Mucosa of stomach (tissue), 1 donor: ENCODE measurements at regions not wholly inside any gene's neighbourhood (a gene's known extent, or its start where the extent isn't known, plus 50 kb on each side); places are given as distances from the start of the nearest gene placed in this dataset.

ENCODE experiments used
- H3K27me3 ChIP-seq: one replicate; pipeline ENCODE4 v1.7.0; 2013; ENCODE audit warnings: mild to moderate bottlenecking, low read length; ENCODE audit not compliant: control insufficient read depth, insufficient read depth
- H3K36me3 ChIP-seq: one replicate; pipeline ENCODE4 v1.7.0; 2013; ENCODE audit warnings: low read length; ENCODE audit not compliant: control insufficient read depth, insufficient read depth
- H3K4me1 ChIP-seq: one replicate; pipeline ENCODE4 v1.7.0; 2013; ENCODE audit warnings: mild to moderate bottlenecking, low read length; ENCODE audit not compliant: control insufficient read depth, insufficient read depth
- H3K4me3 ChIP-seq: one replicate; pipeline ENCODE4 v1.7.0; 2013; ENCODE audit warnings: low read length
- H3K9ac ChIP-seq: one replicate; pipeline ENCODE4 v1.7.0; 2013; ENCODE audit warnings: mild to moderate bottlenecking, low read length, moderate library complexity
- H3K9me3 ChIP-seq: one replicate; pipeline ENCODE4 v1.7.0; 2013; ENCODE audit warnings: mild to moderate bottlenecking, low read length, moderate library complexity; ENCODE audit not compliant: control insufficient read depth
- donor health status: Pancreatic carcinoma.

- Histone ChIP-seq H3K9ac (no peak overlapping the region), H3K27me3 (peaks cover 4% of the 10 kb centered on the region), H3K9me3 (no peaks in the 10 kb centered on the region), H3K36me3 (no peaks in the 10 kb centered on the region), H3K4me3 (no peak overlapping the region), H3K4me1 (no peaks in the 10 kb centered on the region)
Measured at GRCh38 chr2:111219285-111219684, 98.6 kb downstream of the BCL2L11 start.

DNA sequence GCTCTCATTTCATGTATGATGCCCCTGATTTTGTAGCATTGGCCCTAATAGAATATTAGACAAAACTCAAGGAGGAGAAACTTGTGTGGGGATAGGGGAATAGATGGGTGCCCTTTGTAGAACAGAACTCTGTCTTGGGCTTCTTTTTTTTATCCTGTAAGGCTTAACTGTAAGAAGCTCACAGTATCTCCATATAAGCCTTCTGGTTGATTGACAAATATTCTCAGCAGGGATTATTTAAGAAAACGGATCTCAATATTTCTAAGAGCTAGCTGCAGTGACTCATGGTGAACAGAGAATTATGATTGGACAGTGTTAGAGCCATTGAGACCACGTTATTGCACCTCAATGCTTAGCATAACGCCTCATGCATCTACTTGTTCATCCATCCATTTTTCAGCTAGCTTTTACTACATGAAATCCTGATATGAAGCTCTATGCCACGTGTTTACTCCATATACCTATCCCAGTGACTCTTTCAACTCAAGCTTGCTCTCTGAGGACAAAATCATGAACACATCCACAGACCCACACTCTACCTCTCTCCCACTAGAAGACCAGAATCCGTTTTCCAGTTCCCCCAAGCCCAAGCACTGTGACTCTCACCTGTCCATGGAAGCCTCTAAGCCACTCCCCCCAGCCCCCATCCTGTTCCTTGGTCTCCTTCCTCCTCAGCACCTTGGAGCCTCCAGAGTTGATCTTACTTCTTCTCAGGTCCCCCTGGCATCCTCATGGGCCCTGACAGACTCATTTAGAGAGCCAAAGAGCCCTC, 99.2 kb downstream of the BCL2L11 start:
- H3K27me3 ChIP-seq: peaks cover 4% of the 10 kb centered on the region
- H3K4me3 ChIP-seq: no peak overlapping the region
- no peak overlapping the region for H3K9ac ChIP-seq
- H3K36me3 ChIP-seq: no peaks in the 10 kb centered on the region
- no peaks in the 10 kb centered on the region for H3K9me3 ChIP-seq
- H3K4me1 ChIP-seq: no peaks in the 10 kb centered on the region

- H3K27me3 ChIP-seq: peaks cover 4% of the 10 kb centered on the region
- no peaks in the 10 kb centered on the region for H3K9me3 ChIP-seq
- no peaks in the 10 kb centered on the region for H3K4me1 ChIP-seq
- H3K4me3 ChIP-seq: no peak overlapping the region
- H3K9ac ChIP-seq: no peak overlapping the region
- no peaks in the 10 kb centered on the region for H3K36me3 ChIP-seq
Measured at GRCh38 chr2:111220962-111221361, 100.2 kb downstream of the BCL2L11 start.

- Histone ChIP-seq H3K4me1 (no peaks in the 10 kb centered on the region), H3K9ac (no peak overlapping the region), H3K27me3 (peaks cover 8% of the 10 kb centered on the region), H3K4me3 (no peak overlapping the region), H3K9me3 (no peaks in the 10 kb centered on the region), H3K36me3 (no peaks in the 10 kb centered on the region)
Measured at GRCh38 chr2:111221701-111222100, 101.0 kb downstream of the BCL2L11 start.

DNA sequence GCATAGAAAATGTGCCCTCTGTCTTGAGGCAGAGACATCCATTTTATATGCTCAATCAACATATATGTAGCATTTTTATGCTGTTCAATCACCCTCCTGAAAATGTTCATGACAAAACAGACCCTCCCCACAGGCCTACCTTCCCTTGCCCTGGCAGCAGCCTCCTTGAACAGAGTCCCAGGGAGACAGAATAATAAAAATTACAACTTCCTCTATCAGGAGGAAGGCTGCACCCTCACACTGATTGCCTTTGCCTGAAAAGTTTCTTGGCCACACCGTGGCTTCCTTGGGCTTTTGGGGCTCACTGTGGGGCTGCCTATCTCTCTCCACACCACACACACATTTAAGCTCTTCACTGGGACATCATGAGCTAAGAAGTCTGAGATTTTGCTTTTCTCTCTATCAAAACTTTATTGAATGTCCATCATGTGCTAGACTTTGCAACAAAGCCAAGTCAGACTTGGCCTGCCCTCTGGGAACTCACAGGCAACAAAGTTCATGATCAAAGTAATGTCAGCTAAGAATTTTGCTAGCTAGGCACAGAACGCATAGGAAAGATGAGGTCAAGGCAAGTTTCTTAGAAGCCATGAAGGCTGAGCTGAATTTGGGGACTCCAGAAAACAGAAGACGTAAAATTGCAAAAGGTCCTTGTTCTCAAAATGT, 101.6 kb downstream of the BCL2L11 start:
- Histone ChIP-seq H3K27me3 (peaks cover 8% of the 10 kb centered on the region), H3K9me3 (no peaks in the 10 kb centered on the region), H3K9ac (no peak overlapping the region), H3K4me3 (no peak overlapping the region), H3K36me3 (no peaks in the 10 kb centered on the region), H3K4me1 (no peaks in the 10 kb centered on the region)

DNA sequence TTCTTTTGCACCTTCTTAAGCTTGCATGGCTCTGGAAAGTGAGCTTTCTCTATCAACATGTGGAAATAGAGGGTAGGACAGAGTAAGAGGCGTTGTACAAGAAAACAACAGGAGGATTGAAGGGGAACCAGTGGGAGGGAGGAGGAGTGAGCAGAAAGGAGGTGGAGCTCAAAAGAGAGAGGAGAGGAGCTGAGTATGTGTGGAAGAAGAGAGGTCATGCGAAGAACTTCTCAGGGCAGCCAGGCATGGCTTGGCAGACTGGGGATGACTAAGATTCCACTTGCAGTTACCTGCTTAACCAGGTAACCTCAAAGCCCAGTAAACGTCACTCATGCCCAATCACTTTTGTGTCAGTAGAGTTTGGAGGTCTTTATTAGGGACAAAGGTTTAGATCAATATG, 105.1 kb downstream of the BCL2L11 start:
- Histone ChIP-seq H3K9ac (no peak overlapping the region), H3K4me3 (no peak overlapping the region), H3K36me3 (no peaks in the 10 kb centered on the region), H3K27me3 (peaks cover 4% of the 10 kb centered on the region), H3K4me1 (no peaks in the 10 kb centered on the region), H3K9me3 (no peaks in the 10 kb centered on the region)

DNA sequence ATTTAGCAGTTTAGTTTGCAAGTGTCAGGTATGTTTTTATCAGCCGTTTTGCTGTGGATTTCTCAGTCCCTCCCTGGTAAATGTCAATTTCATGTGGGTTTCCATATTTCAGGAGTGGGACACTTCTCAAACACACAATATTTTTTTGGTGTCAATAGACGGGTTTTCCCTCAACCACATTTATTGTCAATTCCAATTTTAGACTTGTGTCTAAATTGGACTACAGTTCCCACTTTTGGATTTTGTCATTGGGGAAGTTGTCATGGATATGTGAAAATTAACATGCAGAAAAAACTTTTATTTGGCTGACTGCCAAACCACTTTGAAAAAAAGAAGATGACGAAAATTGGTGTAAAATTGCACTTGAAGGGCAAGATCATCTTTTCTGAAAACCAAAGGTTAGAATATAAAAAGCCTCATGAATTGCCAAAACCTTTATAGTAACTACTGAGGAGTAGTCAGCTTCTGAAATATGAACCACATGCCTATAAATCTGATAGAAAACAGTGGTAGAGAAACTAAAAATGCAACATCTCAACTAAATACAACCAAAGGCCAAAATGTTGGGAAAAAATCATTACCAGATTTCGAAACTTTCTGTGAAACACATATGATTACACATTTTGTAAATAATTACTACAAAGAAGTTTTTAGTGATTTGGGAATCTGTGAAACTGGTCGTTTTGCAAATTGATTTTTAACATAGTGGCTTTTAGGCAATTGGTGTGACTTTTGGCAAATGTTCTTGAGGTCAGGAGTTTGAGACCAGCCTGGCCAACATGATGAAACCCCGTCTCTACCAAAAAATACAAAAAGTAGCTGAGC, 106.4 kb downstream of the BCL2L11 start:
- no peaks in the 10 kb centered on the region for H3K9me3 ChIP-seq
- H3K27me3 ChIP-seq: peaks cover 4% of the 10 kb centered on the region
- H3K36me3 ChIP-seq: no peaks in the 10 kb centered on the region
- no peaks in the 10 kb centered on the region for H3K4me1 ChIP-seq
- H3K4me3 ChIP-seq: no peak overlapping the region
- no peak overlapping the region for H3K9ac ChIP-seq

GRCh38 chr2:111227716-111228141, 107.0 kb downstream of the BCL2L11 start:
- no peak overlapping the region for H3K9ac ChIP-seq
- H3K4me3 ChIP-seq: no peak overlapping the region
- H3K27me3 ChIP-seq: peaks cover 4% of the 10 kb centered on the region
- H3K9me3 ChIP-seq: no peaks in the 10 kb centered on the region
- H3K36me3 ChIP-seq: no peaks in the 10 kb centered on the region
- H3K4me1 ChIP-seq: no peaks in the 10 kb centered on the region

DNA sequence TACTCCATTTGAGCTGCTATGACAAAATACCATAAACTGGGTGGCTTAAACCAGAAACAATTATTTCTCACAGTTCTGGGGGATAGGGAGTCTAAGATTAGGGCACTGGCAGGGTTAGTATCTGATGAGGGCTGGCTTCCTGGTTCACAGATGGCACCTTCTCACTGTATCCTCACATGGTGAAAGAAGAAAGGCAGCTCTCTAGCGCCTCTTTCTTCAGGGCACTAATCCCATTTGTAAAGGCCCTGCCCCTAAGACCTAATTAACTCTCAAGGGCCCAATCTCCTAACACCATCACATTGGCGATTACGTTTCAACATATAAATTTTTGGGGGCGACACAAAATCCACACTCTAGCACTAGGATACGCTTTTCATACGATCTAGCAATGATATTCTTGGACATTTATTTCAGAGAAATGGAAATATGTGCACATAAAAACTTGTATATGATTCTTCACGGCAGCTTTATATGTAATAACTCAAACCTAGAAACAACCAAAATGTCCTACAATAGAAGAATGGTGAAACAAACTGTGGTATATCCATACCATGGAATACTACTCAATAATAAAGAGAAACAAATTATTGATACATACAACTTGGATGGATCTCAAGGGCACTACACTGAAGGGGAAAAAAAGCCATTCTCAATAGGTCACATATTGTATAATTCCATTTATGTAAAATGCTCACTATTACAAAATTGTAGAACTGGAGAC, 111.0 kb downstream of the BCL2L11 start:
- Histone ChIP-seq H3K4me1 (no peaks in the 10 kb centered on the region), H3K9me3 (no peaks in the 10 kb centered on the region), H3K4me3 (no peak overlapping the region), H3K9ac (no peak overlapping the region), H3K36me3 (no peaks in the 10 kb centered on the region), H3K27me3 (no peaks in the 10 kb centered on the region)

GRCh38 chr2:111235192-111236015, 114.7 kb downstream of the BCL2L11 start:
- Histone ChIP-seq H3K36me3 (no peaks in the 10 kb centered on the region), H3K4me3 (no peak overlapping the region), H3K9ac (no peak overlapping the region), H3K27me3 (no peaks in the 10 kb centered on the region), H3K9me3 (no peaks in the 10 kb centered on the region), H3K4me1 (no peaks in the 10 kb centered on the region)

DNA sequence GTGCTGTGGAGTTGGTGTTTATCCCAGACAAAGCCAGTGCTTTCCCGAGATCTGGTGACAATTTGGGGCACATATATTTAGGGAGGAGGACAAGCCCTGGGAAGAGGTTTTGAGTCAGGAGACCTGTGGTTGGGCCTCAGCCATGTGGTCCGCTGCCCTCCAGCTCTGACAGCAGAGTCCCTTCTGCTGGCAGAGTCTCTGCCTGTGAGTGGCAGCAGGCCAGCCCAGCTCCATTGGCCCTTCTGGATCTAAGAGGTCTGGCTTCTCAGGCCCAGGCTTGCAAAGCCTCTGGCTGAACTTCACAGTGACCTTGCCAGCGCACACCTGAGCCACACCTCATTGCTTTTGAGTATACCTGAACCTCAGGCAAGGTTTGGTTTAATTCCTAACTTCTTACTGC, 115.3 kb downstream of the BCL2L11 start:
- no peaks in the 10 kb centered on the region for H3K36me3 ChIP-seq

More for the DNA sequence above, 115.3 kb downstream of the BCL2L11 start:
- H3K9me3 ChIP-seq: no peaks in the 10 kb centered on the region
- no peaks in the 10 kb centered on the region for H3K27me3 ChIP-seq
- no peaks in the 10 kb centered on the region for H3K4me1 ChIP-seq
- no peak overlapping the region for H3K4me3 ChIP-seq
- no peak overlapping the region for H3K9ac ChIP-seq
